Activated CD4-positive, alpha-beta T cell treated with anti-CD3 and anti-CD28 coated beads for 48 hours (primary cell): ENCODE measurements at regions not wholly inside any gene's neighbourhood (a gene's known extent, or its start where the extent isn't known, plus 50 kb on each side); places are given as distances from the start of the nearest gene placed in this dataset.

Experiments
- DNase-seq: peaks from one replicate; pipeline ENCODE4 v3.0.0-alpha.2; 2020

DNA sequence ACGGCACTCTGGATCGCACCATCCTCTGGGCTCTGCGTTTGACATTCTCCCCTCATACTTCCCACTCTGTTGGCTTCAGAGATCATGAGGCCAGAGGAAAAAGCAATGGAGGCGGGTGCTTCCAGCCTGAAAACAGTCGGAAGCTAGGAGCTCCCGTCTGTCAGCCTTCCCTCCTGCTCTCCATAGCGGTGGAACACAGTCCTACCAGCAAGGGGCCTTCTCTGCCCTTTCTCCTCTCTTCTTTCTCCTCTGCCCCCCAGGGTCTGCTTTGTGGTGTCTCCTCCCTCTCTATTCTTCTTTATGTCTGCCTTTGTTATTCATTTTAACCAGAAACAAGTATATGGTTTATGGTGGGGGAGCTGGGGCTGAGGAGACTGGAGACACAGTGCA is 152.5 kb upstream of the NFIB start:
- DNase-seq, result no peak

- DNase-seq, result no peak
Observed at GRCh38 chr9:14462950-14463349, 149.0 kb upstream of the NFIB start.

GRCh38 chr9:14455243-14455642 is 141.3 kb upstream of the NFIB start:
- no peak for DNase-seq

DNA sequence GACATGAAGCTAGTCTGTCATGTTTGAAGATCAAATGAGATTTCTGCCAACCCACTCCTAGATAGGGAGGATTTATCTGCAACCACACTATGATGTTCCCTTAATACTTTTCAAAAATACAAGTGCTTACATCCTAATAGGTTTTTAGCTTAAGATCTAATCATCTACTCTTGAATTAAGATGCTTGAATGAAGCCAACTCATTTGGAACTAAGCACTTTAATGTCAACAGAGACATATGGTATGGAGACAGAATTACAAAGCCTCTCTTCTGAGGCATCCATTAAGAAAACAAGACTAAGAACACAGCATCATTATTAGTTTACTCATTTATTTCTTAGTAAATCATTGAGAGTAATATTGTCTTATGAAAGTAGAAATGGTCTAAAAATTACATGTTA is 139.3 kb upstream of the NFIB start:
- DNase-seq, result no peak

- DNase-seq, result no peak
Observed at GRCh38 chr9:14452539-14452938, 138.6 kb upstream of the NFIB start.

DNA sequence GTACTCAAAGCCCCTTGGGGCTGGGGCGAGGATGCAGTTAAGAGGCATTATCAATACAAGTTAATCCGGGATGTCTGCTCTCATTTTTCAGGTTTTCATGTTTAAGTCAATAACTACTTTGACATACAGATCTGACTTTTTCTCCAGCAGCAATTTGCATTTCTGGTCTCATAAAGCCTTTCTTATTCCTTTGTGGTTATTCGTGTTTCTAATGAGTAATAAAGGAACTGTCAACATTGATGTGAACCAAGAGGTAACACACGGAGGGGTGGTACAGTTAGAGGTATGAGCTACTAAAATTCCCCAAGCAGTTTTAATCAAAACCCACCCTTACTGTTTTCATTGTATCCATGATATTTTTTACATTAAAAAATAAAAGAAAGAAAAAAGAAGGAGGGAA is 138.0 kb upstream of the NFIB start:
- DNase-seq, result no peak

GRCh38 chr9:14447103-14447502 is 133.2 kb upstream of the NFIB start:
- no peak for DNase-seq

GRCh38 chr9:14445946-14446345 is 132.0 kb upstream of the NFIB start:
- no peak for DNase-seq

DNA sequence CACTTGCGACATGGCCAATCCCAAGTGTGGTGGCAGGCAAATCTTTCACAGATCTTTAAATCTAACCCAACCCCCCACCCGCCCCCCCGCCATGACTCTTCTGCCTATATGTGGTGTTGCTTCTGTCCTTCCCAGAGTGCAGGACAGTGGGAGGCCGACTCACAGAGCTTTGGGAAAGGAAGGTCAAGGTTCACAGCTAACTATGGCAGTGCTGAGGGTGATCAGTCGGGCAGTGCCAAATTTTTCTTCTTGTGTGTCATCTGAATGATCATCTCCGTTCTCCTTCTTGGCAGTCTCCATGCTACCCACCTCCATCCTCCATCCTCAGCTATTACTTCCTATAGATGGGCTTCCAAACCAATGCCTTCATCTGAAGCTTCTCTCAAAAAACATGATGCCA is 129.0 kb upstream of the NFIB start:
- no peak for DNase-seq

DNA sequence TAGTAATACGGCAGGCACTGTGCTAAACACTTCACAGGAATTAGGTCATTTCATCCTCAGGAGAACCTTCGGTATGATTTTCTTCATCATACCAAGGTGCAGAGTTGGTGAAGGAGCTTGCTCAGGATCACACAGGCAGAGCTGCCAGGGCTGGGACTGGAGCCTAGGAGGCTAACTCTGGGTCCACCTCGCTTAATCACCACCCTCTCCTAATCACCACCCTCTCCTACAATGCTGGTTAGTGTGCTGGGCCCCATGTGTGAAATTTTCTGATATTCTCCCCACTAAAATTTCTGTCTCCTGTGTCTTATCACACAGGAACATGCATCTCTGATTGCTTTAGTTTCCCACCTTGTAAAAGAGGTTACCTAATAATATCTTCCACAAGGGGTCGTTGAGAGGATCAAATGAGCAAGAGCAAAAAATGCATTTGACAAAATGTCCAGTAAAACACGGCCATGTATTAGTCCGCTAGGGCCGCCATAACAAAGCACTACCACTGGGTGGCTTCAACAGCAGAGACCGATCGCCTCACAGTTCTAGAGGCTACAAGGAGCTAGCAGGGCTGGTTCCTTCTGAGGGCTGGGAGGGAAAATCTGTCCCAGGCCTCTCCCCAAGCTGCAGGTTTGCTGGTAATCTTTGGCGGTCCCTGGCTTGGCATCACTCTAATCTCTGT is 128.2 kb upstream of the NFIB start:
- DNase-seq, result peak; percentile 4

DNA sequence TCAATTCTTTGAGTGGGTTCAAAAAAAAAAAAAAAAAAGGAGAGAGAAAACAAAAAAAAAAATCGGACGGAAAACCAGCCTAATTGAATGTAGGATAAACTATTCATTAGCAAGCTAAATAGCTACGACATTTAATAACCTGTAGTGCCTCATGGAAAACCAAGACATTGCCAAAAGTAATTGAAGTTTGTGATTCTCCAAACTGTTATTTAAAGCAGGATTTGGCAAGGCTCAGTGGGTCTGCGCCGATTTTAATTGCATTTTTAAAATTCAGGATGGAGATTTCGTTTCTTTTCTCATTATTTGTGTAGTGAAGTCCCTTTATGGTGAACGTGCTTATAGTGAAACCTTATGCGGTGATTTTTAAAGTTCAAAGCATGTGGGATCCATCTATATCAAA is 127.2 kb upstream of the NFIB start:
- DNase-seq, result no peak

- DNase-seq, result no peak
Observed at GRCh38 chr9:14440062-14440461, 126.1 kb upstream of the NFIB start.

DNA sequence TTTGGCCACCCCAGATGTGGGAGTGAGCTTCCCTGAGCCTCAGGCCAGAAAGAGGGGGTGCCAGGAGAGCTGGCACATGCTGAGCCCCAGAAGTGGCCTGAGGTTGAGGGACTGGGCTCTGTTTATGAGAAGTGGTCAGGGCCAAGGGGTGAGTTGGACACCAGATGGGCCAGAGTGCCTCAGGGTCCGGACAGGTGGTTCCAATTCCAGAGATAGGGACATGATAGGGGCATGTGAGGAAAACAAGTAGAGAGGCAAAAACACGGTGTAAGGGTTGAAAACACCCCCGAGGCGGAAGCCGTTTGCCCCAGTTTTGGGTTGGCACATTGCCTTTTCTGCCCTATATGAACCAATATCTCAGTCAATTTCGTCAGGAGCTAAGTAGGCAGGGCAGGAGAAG is 125.6 kb upstream of the NFIB start:
- no peak for DNase-seq

GRCh38 chr9:14438232-14439021 is 124.5 kb upstream of the NFIB start:
- DNase-seq, result no peak

GRCh38 chr9:14437354-14438231 is 123.7 kb upstream of the NFIB start:
- no peak for DNase-seq

DNA sequence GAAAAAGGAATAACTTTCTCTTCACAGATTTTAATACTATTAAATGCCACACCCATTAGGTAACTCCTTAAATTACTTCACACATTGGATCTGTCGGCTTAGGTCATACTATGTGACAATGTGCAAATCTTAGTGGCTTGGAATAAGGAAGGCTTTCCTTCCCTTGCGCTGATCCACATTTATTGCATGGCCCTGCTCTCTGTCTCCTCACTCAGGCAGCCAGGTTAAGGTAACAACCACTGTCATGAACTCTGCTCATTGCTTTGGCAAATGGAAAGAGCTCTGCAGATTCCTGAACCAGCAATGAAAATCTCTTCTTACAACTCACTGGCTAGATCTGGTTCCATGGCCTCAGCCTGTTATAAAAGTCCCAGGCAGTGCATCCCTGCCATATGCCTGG is 121.9 kb upstream of the NFIB start:
- DNase-seq, result no peak

DNA sequence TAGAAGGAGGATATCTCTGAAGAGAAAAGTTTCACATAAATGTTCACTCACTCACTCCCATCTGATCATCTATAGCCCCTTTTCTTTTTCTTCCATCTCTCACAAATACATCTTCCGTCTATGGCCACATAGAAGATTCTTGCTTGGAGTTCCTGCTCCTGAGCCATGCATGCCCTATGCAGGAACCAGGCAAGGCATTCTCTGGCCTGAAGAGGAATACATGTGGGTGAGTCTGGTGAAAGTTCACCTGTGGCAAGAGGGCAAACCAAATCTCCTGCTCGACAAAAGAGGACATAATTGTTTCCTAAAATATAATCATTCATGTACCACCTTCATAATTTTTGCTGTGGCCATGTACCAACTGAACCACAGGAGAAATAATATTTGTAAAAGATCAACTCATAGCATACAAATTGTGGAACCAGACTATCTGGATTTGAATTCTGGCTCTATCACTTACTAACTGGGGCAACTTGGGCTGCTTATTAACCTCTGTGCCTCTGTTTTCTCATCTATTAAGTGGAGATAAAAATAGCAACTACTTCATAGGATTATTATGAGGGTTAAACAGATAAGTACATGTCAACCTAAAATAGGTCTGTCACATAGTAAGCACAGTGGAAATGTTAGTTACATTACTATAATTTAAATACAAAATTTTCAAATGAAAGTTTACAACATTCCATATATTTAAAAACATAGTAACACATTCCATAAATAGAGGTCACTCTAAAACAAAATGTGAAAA is 121.2 kb upstream of the NFIB start:
- DNase-seq, result no peak

- no peak for DNase-seq
Observed at GRCh38 chr9:14434158-14434504, 120.2 kb upstream of the NFIB start.

- DNase-seq, result no peak
Observed at GRCh38 chr9:14433351-14434157, 119.6 kb upstream of the NFIB start.

- DNase-seq, result no peak
Observed at GRCh38 chr9:14432666-14433350, 118.9 kb upstream of the NFIB start.

- peak; percentile 66 for DNase-seq
Observed at GRCh38 chr9:14428781-14429230, 114.9 kb upstream of the NFIB start.

GRCh38 chr9:14427419-14427818 is 113.5 kb upstream of the NFIB start:
- DNase-seq, result no peak
